Prostate gland (tissue), 2 donors: ENCODE measurements at regions not wholly inside any gene's neighbourhood (a gene's known extent, or its start where the extent isn't known, plus 50 kb on each side); places are given as distances from the start of the nearest gene placed in this dataset.

Experiments used
- DNase-seq: peaks from one replicate; pipeline ENCODE4 v3.0.0-alpha.2; 2019; ENCODE audit warnings: low spot score
- H3K27ac ChIP-seq, 2 donors: fragments of 200-600 bp; sonication (generic); 2 replicates each; pipeline ENCODE4 v1.5.1; 2017 to 2019
- H3K27me3 ChIP-seq: fragments of 200-600 bp; sonication (generic); replicated peaks from 2 replicates; pipeline ENCODE4 v1.5.1; 2019; ENCODE audit not compliant: insufficient read depth
- H3K36me3 ChIP-seq, 2 donors: fragments of 200-600 bp; sonication (generic); 1 replicate in 1 of 2; 2 replicates in 1 of 2; pipeline versions ENCODE4 v1.5.1 to v1.8.1; 2017 to 2019
- H3K4me1 ChIP-seq: fragments of 200-600 bp; sonication (generic); replicated peaks from 2 replicates; pipeline ENCODE4 v1.5.1; 2019
- H3K4me3 ChIP-seq, 2 donors: fragments of 200-600 bp; sonication (generic); 2 replicates each; pipeline ENCODE4 v1.5.1; 2017 to 2019
- H3K9me3 ChIP-seq: fragments of 200-600 bp; sonication (generic); 2 replicates; pipeline ENCODE4 v1.5.1; 2017
- POLR2A ChIP-seq: fragments of 450-650 bp; IDR thresholded peaks from one replicate; pipeline ENCODE4 v1.6.1; 2016; ENCODE audit warnings: antibody characterized with exemption, mild to moderate bottlenecking
- POLR2AphosphoS5 ChIP-seq: sonication (generic); formaldehyde crosslinking; IDR thresholded peaks from one replicate; pipeline ENCODE4 v1.6.1; 2017; ENCODE audit warnings: antibody characterized with exemption
- WGBS: methylation state at CpG from one replicate; pipeline ENCODE4 v1.1.5; 2018; 5-methylcytosine and 5-hydroxymethylcytosine counted together
- intact Hi-C: fragments of 100-400 bp; cut with DNase I; formaldehyde crosslinking; loops from one replicate; pipeline ENCODE4 v1.14.2; 2022
- TF ChIP-seq, protein P1 (sequence below), 4 experiments: fragments of 200-600 bp in 2 of 4; fragments of 450-650 bp in 2 of 4; sonication (generic) in 2 of 4; IDR thresholded peaks; 1 replicate in 3 of 4; 2 replicates in 1 of 4; pipeline ENCODE4 v1.5.1; 2016 to 2019; ENCODE audit warnings: antibody characterized with exemption in 4 of 4, mild to moderate bottlenecking in 2 of 4, moderate library complexity in 2 of 4

DNA sequence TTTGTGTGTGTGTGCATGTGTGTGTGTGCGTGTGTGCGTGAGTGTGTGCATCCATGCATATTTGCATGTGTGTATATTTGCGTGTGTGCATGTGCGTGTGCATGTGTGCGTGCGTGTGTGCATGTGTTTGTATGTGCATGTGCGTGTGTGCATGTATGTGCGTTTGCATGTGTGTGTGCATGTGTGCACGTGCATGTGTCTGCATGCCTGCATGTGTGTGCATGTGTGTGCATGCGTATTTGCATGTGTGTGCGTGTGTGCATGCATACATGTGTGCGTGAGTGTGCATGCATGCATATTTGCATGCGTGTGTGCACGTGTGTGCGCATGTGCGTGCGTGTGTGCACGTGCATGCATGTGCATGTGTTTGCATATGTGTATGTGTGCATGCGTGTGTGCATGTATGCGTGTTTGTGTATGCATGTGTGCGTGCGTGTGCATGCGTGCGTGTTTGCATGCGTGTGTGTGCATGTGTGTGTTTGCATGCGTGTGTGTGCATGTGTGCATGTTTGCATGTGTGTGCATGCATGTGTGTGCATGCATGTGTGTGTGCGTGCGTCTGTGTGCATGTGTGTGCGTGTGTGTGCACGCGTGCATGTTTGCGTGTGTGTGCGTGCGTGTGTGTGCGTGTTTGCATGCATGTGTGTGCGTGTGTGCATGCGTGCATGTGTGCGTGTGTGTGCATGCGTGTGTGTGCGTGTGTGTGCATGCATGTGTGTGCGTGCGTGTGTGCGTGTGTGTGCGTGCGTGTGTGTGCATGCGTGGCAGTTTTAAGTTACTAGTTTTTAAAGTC, 57.7 kb upstream of the SMOC2 start:
- Histone ChIP-seq H3K36me3 (no peaks in the 10 kb centered on the region), H3K27me3 (no peaks in the 10 kb centered on the region), H3K4me1 (no peaks in the 10 kb centered on the region), H3K9me3 (no peaks in the 10 kb centered on the region), H3K27ac (no peak overlapping the region), H3K4me3 (no peak overlapping the region)
- no peak for DNase-seq
- intact Hi-C loops: no loop called here
- WGBS: 95% methylated on average over 46 of the region's 46 CpGs
- no peak for TF ChIP-seq POLR2AphosphoS5
- TF ChIP-seq POLR2A: no peak
- TF ChIP-seq, protein P1, sequence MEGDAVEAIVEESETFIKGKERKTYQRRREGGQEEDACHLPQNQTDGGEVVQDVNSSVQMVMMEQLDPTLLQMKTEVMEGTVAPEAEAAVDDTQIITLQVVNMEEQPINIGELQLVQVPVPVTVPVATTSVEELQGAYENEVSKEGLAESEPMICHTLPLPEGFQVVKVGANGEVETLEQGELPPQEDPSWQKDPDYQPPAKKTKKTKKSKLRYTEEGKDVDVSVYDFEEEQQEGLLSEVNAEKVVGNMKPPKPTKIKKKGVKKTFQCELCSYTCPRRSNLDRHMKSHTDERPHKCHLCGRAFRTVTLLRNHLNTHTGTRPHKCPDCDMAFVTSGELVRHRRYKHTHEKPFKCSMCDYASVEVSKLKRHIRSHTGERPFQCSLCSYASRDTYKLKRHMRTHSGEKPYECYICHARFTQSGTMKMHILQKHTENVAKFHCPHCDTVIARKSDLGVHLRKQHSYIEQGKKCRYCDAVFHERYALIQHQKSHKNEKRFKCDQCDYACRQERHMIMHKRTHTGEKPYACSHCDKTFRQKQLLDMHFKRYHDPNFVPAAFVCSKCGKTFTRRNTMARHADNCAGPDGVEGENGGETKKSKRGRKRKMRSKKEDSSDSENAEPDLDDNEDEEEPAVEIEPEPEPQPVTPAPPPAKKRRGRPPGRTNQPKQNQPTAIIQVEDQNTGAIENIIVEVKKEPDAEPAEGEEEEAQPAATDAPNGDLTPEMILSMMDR (IDR thresholded peaks at IDR 0.05): no peak

DNA sequence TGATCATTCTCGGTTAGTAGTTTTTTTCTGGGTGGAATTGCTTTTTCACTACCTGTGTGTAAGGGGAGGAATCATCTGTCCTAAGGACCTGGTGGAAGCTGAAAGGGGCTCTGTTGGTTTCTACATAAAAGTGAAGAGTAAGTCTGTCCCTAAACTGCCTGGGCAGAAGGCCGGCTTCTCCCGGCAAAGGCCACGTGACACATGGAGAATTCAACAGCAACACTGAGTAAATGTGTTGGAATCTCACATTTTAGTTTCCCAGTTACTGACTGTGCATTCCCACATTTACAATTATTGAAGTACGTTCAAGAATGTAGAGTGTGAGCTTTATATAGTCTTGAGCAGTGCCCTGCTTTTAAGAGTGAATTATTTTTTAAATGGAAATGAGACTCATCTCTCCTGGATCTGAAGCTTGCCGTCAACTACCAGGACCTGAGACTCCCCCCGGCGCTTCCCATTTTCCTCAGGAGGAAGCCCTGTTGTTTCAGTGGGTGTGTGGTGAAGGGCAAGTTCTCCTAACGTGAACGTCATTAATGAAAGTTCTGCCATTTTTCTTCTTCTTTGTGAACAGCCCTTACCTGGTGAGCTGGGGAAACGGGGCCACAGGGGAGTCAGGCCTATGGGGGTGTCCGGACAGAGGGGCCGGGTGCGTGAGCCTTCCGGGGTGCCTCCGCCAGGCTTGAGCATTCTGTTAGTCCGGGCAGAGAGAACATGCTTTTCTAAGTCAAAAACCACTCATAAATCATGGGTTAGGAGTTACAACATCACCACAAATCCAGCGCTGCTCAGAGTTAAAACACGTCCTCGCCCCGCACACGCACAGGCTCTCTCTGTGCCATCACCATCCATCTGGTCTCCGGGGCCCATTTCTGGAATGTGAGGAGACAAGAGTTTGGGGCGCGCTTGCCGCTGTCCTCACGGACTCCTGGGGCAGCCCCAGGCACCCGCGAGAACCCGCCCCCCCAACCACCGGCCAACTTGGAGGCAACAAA, 56.6 kb upstream of the SMOC2 start:
- Histone ChIP-seq H3K9me3 (no peaks in the 10 kb centered on the region), H3K27me3 (no peaks in the 10 kb centered on the region), H3K27ac (no peak overlapping the region), H3K4me3 (no peak overlapping the region), H3K36me3 (no peaks in the 10 kb centered on the region), H3K4me1 (peaks cover 3% of the 10 kb centered on the region)
- TF ChIP-seq, protein P1 (IDR thresholded peaks at IDR 0.05): no peak
- TF ChIP-seq POLR2A (no peak), POLR2AphosphoS5 (no peak)
- intact Hi-C loops: no loop called here
- DNase-seq: no peak
- 57% methylated on average over 31 of the region's 31 CpGs for WGBS

DNA sequence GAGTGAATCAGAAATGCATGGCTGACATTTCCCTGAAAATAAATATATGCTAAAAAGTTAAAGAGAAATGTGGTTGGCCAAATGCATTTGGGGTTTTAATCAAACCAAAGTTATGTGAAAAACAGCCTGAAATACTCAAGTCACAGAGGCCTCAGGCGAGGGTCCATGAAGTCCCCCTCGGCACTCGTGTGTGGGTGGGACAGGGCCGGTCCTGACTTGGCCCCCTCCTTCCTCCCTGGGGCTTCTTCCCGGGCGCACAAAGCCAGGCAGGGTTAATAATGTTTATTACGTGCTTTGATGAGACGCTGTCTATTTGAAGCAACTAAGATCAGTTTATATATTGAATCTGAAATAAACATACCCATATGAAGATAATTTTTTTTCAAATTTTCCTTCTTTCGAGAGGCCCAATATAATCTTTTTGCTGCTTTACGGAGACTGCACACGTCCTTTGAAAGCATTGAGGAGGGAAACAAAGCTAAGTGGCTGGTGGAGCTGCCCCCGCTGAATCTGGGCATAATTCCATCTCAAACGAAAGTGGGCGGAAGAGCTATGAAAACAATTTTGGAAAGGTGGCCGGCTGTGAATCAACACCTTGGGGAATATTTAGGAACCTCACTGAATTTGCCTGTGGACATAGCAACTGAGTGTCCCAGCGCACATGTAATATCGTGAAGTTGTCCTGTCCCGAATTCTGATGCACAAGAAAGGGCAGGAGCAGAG, 55.8 kb upstream of the SMOC2 start:
- DNase-seq: no peak
- H3K4me3 ChIP-seq: no peak overlapping the region
- intact Hi-C loops: no loop called here
- H3K4me1 ChIP-seq: peaks cover 3% of the 10 kb centered on the region
- no peak overlapping the region for H3K27ac ChIP-seq
- H3K9me3 ChIP-seq: no peaks in the 10 kb centered on the region
- 30% methylated on average over 18 of the region's 18 CpGs for WGBS
- no peaks in the 10 kb centered on the region for H3K36me3 ChIP-seq
- H3K27me3 ChIP-seq: no peaks in the 10 kb centered on the region
- TF ChIP-seq, protein P1 (IDR thresholded peaks at IDR 0.05): no peak
- no peak for TF ChIP-seq POLR2A
- TF ChIP-seq POLR2AphosphoS5: no peak

DNA sequence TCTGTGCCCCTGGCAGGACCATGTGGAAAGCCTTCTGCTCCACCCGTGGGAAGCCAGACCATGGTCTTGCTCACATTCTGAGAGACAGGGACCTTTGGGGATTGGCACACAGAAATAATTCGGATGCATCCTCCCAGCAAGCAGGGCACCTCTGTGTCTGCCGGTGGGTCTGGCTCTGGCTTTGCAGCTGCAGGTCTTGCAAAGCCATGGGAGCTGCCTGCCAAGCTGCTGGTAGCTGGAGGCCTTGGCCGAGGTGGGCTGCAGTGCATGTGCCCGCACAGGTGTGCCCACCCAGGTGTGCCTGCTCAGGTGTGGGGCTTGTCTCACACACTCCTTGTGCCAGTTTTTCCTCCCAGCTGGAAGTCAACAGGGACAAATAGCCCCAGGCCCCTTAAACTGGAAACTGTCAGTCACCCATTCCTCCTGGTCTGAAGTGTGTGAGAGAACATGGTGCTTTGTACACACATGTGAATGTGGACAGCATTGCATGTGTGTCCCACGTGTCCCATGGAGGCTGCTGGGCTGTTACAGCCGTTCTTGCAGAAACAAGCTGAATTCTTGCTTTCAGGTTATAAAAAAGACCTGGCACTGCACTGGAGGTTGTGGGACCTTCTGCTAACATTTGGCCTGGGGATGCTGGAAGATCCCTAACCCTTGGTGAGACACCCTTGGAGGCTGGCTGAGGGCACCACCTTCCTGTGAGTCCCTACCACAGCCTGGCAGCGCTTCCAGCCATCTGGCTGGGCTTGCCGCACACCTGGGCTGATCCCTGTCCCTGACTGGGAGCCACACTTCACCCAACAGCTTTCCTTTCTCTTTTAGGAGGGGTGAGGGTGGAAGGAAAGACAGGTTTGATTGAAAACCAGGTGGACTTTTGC, 54.9 kb upstream of the SMOC2 start:
- no peak overlapping the region for H3K4me3 ChIP-seq
- peaks cover 3% of the 10 kb centered on the region for H3K4me1 ChIP-seq
- H3K27ac ChIP-seq: no peak overlapping the region
- DNase-seq: no peak
- no peaks in the 10 kb centered on the region for H3K36me3 ChIP-seq
- intact Hi-C loops: no loop called here
- TF ChIP-seq POLR2AphosphoS5 (no peak), POLR2A (no peak)
- TF ChIP-seq, protein P1 (IDR thresholded peaks at IDR 0.05): no peak
- no peaks in the 10 kb centered on the region for H3K9me3 ChIP-seq
- H3K27me3 ChIP-seq: no peaks in the 10 kb centered on the region
- WGBS: 66% methylated on average over 8 of the region's 9 CpGs
